Hepatocyte (in vitro differentiated cells): ENCODE measurements at regions not wholly inside any gene's neighbourhood (a gene's known extent, or its start where the extent isn't known, plus 50 kb on each side); places are given as distances from the start of the nearest gene placed in this dataset.
A peak's percentile ranks its signal among the peaks of the same experiment; 100 is the strongest.

Source experiments
- DNase-seq: peaks from one replicate; pipeline ENCODE4 v3.0.0-alpha.2; 2016; ENCODE audit warnings: low spot score
- H2AFZ ChIP-seq: fragments of 200-600 bp; sonication (generic); 2 replicates; pipeline ENCODE4 v1.6.0; 2016; ENCODE audit warnings: antibody characterized with exemption, mild to moderate bottlenecking
- H3K27ac ChIP-seq: fragments of 200-600 bp; sonication (generic); 2 replicates; pipeline ENCODE4 v1.5.1; 2016; ENCODE audit warnings: mild to moderate bottlenecking
- H3K27me3 ChIP-seq: fragments of 200-600 bp; sonication (generic); 2 replicates; pipeline ENCODE4 v1.6.1; 2016
- H3K36me3 ChIP-seq: fragments of 200-600 bp; sonication (generic); replicated peaks from 2 replicates; pipeline ENCODE4 v1.5.1; 2016; ENCODE audit warnings: low read depth; ENCODE audit not compliant: insufficient read depth
- H3K4me1 ChIP-seq: fragments of 200-600 bp; sonication (generic); 2 replicates; pipeline ENCODE4 v1.5.1; 2016; ENCODE audit warnings: mild to moderate bottlenecking, moderate library complexity; ENCODE audit not compliant: insufficient read depth
- H3K4me2 ChIP-seq: fragments of 200-600 bp; sonication (generic); 2 replicates; pipeline ENCODE4 v1.6.0; 2016
- H3K4me3 ChIP-seq: fragments of 200-600 bp; sonication (generic); 2 replicates; pipeline ENCODE4 v1.5.1; 2016; ENCODE audit warnings: mild to moderate bottlenecking
- H3K79me2 ChIP-seq: fragments of 200-600 bp; sonication (generic); 2 replicates; pipeline ENCODE4 v1.6.0; 2017; ENCODE audit warnings: mild to moderate bottlenecking
- H3K9me2 ChIP-seq: fragments of 200-600 bp; sonication (generic); replicated peaks from 2 replicates; pipeline ENCODE4 v1.6.0; 2017; ENCODE audit warnings: mild to moderate bottlenecking; ENCODE audit not compliant: insufficient read depth
- H3K9me3 ChIP-seq: fragments of 200-600 bp; sonication (generic); 2 replicates; pipeline ENCODE4 v1.5.1; 2016; ENCODE audit warnings: low read depth, mild to moderate bottlenecking
- H4K20me1 ChIP-seq: fragments of 200-600 bp; sonication (generic); 2 replicates; pipeline ENCODE4 v1.6.0; 2016; ENCODE audit warnings: mild to moderate bottlenecking; ENCODE audit not compliant: insufficient read depth, poor library complexity, severe bottlenecking
- EZH2 ChIP-seq: fragments of 200-600 bp; sonication (generic); IDR thresholded peaks from 2 replicates; pipeline ENCODE4 v1.6.1; 2016; ENCODE audit warnings: antibody characterized with exemption, mild to moderate bottlenecking, borderline replicate concordance
- EZH2phosphoT487 ChIP-seq: fragments of 200-600 bp; sonication (generic); IDR thresholded peaks from one replicate; pipeline ENCODE4 v1.6.1; 2018; ENCODE audit warnings: antibody characterized with exemption, mild to moderate bottlenecking, low read depth, moderate library complexity; ENCODE audit not compliant: unreplicated experiment, severe bottlenecking
- WGBS: methylation state at CpG from one replicate; pipeline ENCODE4 v1.1.6; 2016; ENCODE audit warnings: low lambda C conversion rate; ENCODE audit errors: missing lambda C conversion rate; 5-methylcytosine and 5-hydroxymethylcytosine counted together
- TF ChIP-seq, protein P1 (sequence below): fragments of 200-600 bp; sonication (generic); IDR thresholded peaks from 2 replicates; pipeline ENCODE4 v1.5.1; 2016; ENCODE audit warnings: antibody characterized with exemption, mild to moderate bottlenecking; ENCODE audit not compliant: poor library complexity

DNA sequence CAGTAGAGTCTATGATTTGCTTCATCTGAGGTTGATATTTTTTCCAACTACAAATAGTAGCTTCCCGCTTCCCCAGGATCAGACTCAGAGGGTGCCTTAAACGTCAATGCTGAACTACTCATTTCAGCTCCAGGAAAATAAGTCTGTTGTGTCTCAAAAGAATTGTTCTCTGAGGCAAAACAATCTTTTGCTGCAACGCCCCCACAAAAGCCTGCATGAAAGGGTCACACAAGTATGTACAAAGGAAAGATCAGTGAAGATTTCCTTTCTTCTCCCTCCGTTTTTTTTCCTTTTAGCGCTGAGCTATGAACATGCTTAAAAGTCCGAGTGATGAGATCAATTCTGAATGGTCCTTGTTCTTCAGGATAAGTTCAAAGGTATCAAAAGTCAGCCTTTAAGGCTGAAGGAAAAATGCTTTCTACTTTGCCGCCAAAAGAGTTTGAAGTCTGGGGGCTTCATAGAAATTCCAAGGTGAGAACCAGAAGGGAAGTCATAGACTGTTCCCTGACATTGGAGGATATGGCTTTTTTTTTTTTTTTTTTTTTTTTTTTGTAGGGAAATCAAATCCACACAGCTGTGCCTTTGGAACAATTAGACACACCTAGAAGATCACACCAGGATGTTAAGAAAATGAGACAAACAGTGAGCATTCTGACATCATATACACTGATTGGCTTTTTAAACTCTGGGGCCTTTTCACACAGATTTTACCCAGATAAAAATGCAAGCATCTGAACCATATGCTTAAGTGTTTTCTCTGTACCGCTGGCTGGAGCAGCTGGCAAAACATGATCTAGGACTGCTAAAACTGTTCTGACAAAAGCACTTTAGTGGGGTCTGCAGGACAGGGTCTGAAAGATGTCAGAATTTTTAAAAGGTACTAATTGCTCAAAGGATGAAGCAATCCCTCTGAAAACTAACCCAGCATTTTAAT, 329.3 kb downstream of the ENC1 start:
- H3K27ac ChIP-seq = no peak overlapping the region
- no peaks in the 10 kb centered on the region for H3K9me3 ChIP-seq
- peak overlapping the region; percentile 7 for H2AFZ ChIP-seq

DNA sequence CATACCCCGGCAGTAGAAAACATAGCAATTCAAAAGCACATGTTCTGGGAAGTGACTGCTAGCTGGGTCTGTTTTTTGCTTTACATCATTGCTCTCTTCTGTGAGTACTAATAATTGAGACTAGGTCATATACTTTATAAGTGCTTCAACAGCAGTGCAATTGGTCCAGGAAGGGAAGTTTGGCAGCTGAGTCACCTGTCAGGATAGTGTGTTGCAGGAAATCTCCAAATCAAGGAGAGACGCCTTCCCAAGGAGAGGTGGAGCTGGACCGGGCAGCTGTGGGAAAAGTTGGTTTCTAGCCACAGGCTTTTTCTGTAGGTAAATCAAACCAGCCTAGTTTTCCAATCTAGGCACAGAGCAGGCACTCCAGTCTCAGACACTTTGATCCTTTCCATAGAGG, 330.1 kb downstream of the ENC1 start:
- no peak for DNase-seq
- no peak overlapping the region for H3K4me3 ChIP-seq
- no peaks in the 10 kb centered on the region for H3K36me3 ChIP-seq
- TF ChIP-seq, protein P1, sequence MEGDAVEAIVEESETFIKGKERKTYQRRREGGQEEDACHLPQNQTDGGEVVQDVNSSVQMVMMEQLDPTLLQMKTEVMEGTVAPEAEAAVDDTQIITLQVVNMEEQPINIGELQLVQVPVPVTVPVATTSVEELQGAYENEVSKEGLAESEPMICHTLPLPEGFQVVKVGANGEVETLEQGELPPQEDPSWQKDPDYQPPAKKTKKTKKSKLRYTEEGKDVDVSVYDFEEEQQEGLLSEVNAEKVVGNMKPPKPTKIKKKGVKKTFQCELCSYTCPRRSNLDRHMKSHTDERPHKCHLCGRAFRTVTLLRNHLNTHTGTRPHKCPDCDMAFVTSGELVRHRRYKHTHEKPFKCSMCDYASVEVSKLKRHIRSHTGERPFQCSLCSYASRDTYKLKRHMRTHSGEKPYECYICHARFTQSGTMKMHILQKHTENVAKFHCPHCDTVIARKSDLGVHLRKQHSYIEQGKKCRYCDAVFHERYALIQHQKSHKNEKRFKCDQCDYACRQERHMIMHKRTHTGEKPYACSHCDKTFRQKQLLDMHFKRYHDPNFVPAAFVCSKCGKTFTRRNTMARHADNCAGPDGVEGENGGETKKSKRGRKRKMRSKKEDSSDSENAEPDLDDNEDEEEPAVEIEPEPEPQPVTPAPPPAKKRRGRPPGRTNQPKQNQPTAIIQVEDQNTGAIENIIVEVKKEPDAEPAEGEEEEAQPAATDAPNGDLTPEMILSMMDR = no peak
- no peak for TF ChIP-seq EZH2
- TF ChIP-seq EZH2phosphoT487 = no peak
- H3K4me1 ChIP-seq = peaks cover 8% of the 10 kb centered on the region
- no peaks in the 10 kb centered on the region for H4K20me1 ChIP-seq
- H3K79me2 ChIP-seq = no peaks in the 10 kb centered on the region
- no peak overlapping the region for H2AFZ ChIP-seq
- no peaks in the 10 kb centered on the region for H3K9me3 ChIP-seq
- WGBS = 89% methylated on average over 3 of the region's 3 CpGs
- no peaks in the 10 kb centered on the region for H3K27me3 ChIP-seq
- H3K27ac ChIP-seq = no peak overlapping the region
- H3K9me2 ChIP-seq = no peaks in the 10 kb centered on the region
- H3K4me2 ChIP-seq = no peak overlapping the region

More for the DNA sequence above, 329.3 kb downstream of the ENC1 start:
- Histone ChIP-seq H3K4me2 (no peak overlapping the region), H3K36me3 (no peaks in the 10 kb centered on the region), H4K20me1 (no peaks in the 10 kb centered on the region), H3K4me3 (no peak overlapping the region), H3K9me2 (no peaks in the 10 kb centered on the region), H3K27me3 (no peaks in the 10 kb centered on the region), H3K4me1 (peaks cover 8% of the 10 kb centered on the region), H3K79me2 (no peaks in the 10 kb centered on the region)
- TF ChIP-seq EZH2 = no peak
- TF ChIP-seq, protein P1 = no peak
- TF ChIP-seq EZH2phosphoT487 = no peak
- 70% methylated on average over 8 of the region's 8 CpGs for whole genome bisulfite sequencing
- no peak for DNase-seq

DNA sequence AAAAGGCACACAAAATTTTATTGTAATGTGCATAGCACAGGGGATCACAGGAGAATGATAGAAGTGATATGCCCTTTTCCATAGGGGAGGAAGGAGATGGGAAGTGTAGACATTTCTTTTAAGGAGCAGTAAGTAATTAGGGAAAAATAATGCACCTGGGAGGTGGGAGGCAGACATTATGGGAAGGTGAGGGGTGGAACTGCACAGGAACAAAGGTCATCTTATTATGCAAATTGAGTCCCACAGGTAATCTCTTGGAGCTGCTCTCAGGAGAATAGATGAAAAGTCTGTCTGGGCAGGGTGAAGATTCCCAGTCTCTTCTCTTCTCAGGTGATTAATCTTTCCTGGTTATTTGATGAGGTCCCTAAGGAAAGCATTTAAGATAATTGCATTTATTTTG, 331.5 kb downstream of the ENC1 start:
- Histone ChIP-seq H3K4me1 (peaks cover 8% of the 10 kb centered on the region), H3K36me3 (no peaks in the 10 kb centered on the region), H2AFZ (no peak overlapping the region), H4K20me1 (no peaks in the 10 kb centered on the region), H3K27ac (no peak overlapping the region), H3K9me3 (no peaks in the 10 kb centered on the region), H3K4me2 (no peak overlapping the region), H3K9me2 (no peaks in the 10 kb centered on the region), H3K27me3 (no peaks in the 10 kb centered on the region), H3K79me2 (no peaks in the 10 kb centered on the region), H3K4me3 (no peak overlapping the region)
- DNase-seq = no peak
- TF ChIP-seq EZH2phosphoT487 (no peak), EZH2 (no peak)
- TF ChIP-seq, protein P1 = no peak
